Transverse colon (tissue), 4 donors: ENCODE measurements at regions not wholly inside any gene's neighbourhood (a gene's known extent, or its start where the extent isn't known, plus 50 kb on each side); places are given as distances from the start of the nearest gene placed in this dataset.
"Not testable (repeated sequence)": the region's sequence is repeated elsewhere in the genome, so short reads cannot be mapped to it uniquely, and the experiment has no call there.

Experiments
- DNase-seq: peaks from one replicate; pipeline ENCODE4 v3.0.0-alpha.2; 2019
- H3K27ac ChIP-seq, 4 donors: fragments of 200-600 bp; sonication (generic); 2 replicates each; pipeline ENCODE4 v1.5.1; 2016 to 2018; ENCODE audit warnings: inconsistent platforms in 4 of 4
- H3K27me3 ChIP-seq: fragments of 200-600 bp; sonication (generic); 2 replicates; pipeline ENCODE4 v1.5.1; 2017; ENCODE audit warnings: inconsistent platforms
- H3K36me3 ChIP-seq, 4 donors: fragments of 200-600 bp; sonication (generic); 2 replicates each; pipeline ENCODE4 v1.5.1; 2017 to 2019; ENCODE audit warnings: inconsistent platforms in 4 of 4
- H3K4me1 ChIP-seq, 4 donors: fragments of 200-600 bp; sonication (generic); 2 replicates each; pipeline ENCODE4 v1.5.1; 2017 to 2020; ENCODE audit warnings: inconsistent platforms in 4 of 4
- H3K4me3 ChIP-seq, 4 donors: fragments of 200-600 bp; sonication (generic); 1 replicate in 1 of 4; 2 replicates in 3 of 4; pipeline versions ENCODE4 v1.5.1 to v1.6.1; 2017 to 2019; ENCODE audit warnings: inconsistent platforms in 4 of 4
- H3K9me3 ChIP-seq, 2 donors: fragments of 200-600 bp; sonication (generic); 2 replicates each; pipeline ENCODE4 v1.5.1; 2017 to 2019; ENCODE audit warnings: inconsistent platforms in 2 of 2
- CTCF ChIP-seq, 5 experiments: fragments of 200-600 bp in 3 of 5; fragments of 450-650 bp in 2 of 5; sonication (generic) in 3 of 5; IDR thresholded peaks; 1 replicate in 2 of 5; 2 replicates in 3 of 5; pipeline ENCODE4 v1.5.1; 2016 to 2017; ENCODE audit warnings: antibody characterized with exemption in 5 of 5, inconsistent platforms in 3 of 5, mild to moderate bottlenecking in 2 of 5, moderate library complexity in 1 of 5
- EP300 ChIP-seq: sonication (generic); formaldehyde crosslinking; IDR thresholded peaks from one replicate; pipeline ENCODE4 v1.6.1; 2017; ENCODE audit warnings: antibody characterized with exemption, low read depth
- POLR2A ChIP-seq: fragments of 450-650 bp; IDR thresholded peaks from one replicate; pipeline ENCODE4 v1.6.1; 2016; ENCODE audit warnings: antibody characterized with exemption, mild to moderate bottlenecking, moderate library complexity
- POLR2AphosphoS5 ChIP-seq, 3 donors: sonication (generic); formaldehyde crosslinking; IDR thresholded peaks; one replicate each; pipeline ENCODE4 v1.6.1; 2016; ENCODE audit warnings: antibody characterized with exemption in 3 of 3
- WGBS, 2 donors: methylation state at CpG; one replicate each; pipeline ENCODE4 v1.1.5; 2018; ENCODE audit warnings: low coverage in 1 of 2; 5-methylcytosine and 5-hydroxymethylcytosine counted together
- in situ Hi-C, 4 donors: fragments of 200-750 bp; cut with MboI; loops; one replicate each; pipeline versions ENCODE4 v1.15.0 to v1.15.1; 2017; ENCODE audit warnings: low sequenced_read_pairs in 3 of 4, low pct_ligation_motif_present in 1 of 4, low pct_unique_long_range_greater_than_20kb in 1 of 4
- intact Hi-C: fragments of 100-400 bp; cut with DNase I; formaldehyde crosslinking; loops from one replicate; pipeline ENCODE4 v1.15.1; 2023; ENCODE audit warnings: low total_unique reads

DNA sequence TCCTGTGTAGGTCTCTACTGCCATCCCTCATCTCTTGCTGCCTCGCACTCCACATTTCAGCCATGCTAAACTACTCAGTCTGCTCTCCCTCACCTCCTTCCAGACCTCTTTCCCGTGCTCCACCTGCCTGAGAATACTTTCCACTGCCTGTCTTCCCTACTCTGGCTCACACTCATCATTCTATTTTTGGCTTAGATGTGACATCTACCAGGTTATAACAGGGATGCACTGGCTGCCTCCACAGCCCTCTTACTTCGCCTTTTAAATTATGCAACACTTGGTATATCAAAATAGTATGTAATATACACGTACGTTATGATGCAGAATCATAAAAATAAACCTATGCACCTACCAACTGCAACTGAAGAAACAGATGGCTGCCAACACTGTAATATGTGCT, 222.8 kb upstream of the DTNBP1 start:
- Histone ChIP-seq H3K4me3 (no peak overlapping the region), H3K9me3 (no peaks in the 10 kb centered on the region), H3K36me3 (no peaks in the 10 kb centered on the region), H3K27ac (no peak overlapping the region), H3K27me3 (no peaks in the 10 kb centered on the region), H3K4me1 (no peaks in the 10 kb centered on the region)
- 79 to 82% methylated on average over 3 to 5 of the region's 5 CpGs for WGBS, 2 donors
- intact Hi-C loops: no loop called here
- TF ChIP-seq CTCF (IDR thresholded peaks at IDR 0.05) (no peak), POLR2A (no peak), EP300 (no peak), POLR2AphosphoS5 (IDR thresholded peaks at IDR 0.05) (no peak)
- in situ Hi-C loops: no loop called here
- DNase-seq: no peak

DNA sequence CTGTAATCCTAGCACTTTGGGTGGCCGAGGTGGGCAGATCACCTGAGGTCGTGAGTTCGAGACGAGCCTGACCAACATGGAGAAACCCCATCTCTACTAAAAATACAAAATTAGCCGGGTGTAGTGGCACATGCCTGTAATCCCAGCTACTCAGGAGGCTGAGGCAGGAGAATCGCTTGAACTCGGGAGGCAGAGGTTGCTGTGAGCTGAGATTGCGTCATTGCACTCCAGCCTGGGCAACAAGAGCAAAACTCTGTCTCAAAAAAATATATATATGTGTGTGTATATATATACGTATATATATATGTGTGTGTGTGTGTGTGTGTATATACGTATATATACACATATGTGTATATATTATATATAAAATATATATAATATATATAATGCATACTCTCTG, 220.8 kb upstream of the DTNBP1 start:
- H3K27me3 ChIP-seq, H3K4me3 ChIP-seq, H3K36me3 ChIP-seq, DNase-seq, H3K9me3 ChIP-seq, intact Hi-C loops, H3K27ac ChIP-seq, in situ Hi-C loops: not testable (repeated sequence)
- 85 to 92% methylated on average over 6 to 10 of the region's 10 CpGs for WGBS, 2 donors
- peaks cover 0 to 14% (median 9%) of the 10 kb centered on the region in 4 donors for H3K4me1 ChIP-seq

GRCh38 chr6:15882915-15883314, 220.1 kb upstream of the DTNBP1 start:
- H3K27me3 ChIP-seq: no peaks in the 10 kb centered on the region
- WGBS, 2 donors: 80 to 86% methylated on average over 1 to 6 of the region's 6 CpGs
- TF ChIP-seq POLR2A (no peak), CTCF (IDR thresholded peaks at IDR 0.05) (no peak), EP300 (no peak)
- intact Hi-C loops: no loop called here
- no peaks in the 10 kb centered on the region for H3K36me3 ChIP-seq
- DNase-seq: no peak
- H3K9me3 ChIP-seq: no peaks in the 10 kb centered on the region
- no peak overlapping the region for H3K4me3 ChIP-seq
- peaks cover 0 to 14% (median 9%) of the 10 kb centered on the region in 4 donors for H3K4me1 ChIP-seq
- in situ Hi-C loops: no loop called here
- no peak overlapping the region for H3K27ac ChIP-seq

DNA sequence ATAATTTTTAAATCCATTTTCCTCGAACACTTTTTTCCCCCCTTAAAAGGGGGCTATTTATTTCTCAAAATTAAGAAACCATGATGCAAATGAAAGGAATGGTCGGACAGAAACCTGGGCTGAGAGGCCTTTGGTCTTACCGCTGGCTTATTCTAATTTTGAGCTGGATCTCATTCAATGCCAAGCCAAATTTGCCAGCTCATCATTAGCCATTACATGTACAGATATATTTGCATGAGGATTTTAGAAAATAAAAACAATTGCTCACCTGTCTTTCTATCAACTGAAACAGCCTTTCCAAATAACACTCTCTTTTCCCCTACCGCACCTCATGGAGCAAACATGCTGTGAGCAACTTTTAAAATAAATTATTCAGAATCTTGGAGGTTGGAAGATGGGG, 219.5 kb upstream of the DTNBP1 start:
- H3K27ac ChIP-seq: no peak overlapping the region
- peaks cover 0 to 14% (median 9%) of the 10 kb centered on the region in 4 donors for H3K4me1 ChIP-seq
- in situ Hi-C loops: no loop called here
- DNase-seq: no peak
- WGBS, 2 donors: 69 to 84% methylated on average over 4 of the region's 4 CpGs
- no peaks in the 10 kb centered on the region for H3K9me3 ChIP-seq
- H3K4me3 ChIP-seq: no peak overlapping the region
- intact Hi-C loops: no loop called here
- TF ChIP-seq EP300 (no peak), CTCF (IDR thresholded peaks at IDR 0.05) (no peak), POLR2A (no peak), POLR2AphosphoS5 (IDR thresholded peaks at IDR 0.05) (no peak)
- H3K36me3 ChIP-seq: no peaks in the 10 kb centered on the region
- H3K27me3 ChIP-seq: no peaks in the 10 kb centered on the region

DNA sequence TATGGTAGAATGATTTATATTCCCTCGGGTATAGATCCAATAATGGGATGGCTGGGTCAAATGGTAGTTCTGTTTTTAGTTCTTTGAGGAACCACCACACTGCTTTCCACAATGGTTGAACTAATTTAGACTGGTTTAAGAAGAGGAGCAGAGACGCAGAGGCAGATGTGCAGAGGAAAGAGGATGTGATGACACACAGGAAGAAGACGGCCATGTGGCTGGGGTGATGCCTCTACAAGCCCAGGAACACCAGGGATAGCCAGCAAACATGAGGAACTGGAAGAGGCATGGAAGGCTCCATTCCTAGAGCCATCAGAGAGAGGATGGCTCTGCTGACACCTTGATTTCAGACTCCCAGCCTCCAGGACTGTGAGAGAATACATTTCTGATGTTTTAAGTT, 218.3 kb upstream of the DTNBP1 start:
- H3K9me3 ChIP-seq: no peaks in the 10 kb centered on the region
- H3K27ac ChIP-seq: no peak overlapping the region
- DNase-seq: no peak
- no peaks in the 10 kb centered on the region for H3K36me3 ChIP-seq
- intact Hi-C loops (no loop called here), in situ Hi-C loops (no loop called here)
- peaks cover 0 to 14% (median 9%) of the 10 kb centered on the region in 4 donors for H3K4me1 ChIP-seq
- TF ChIP-seq POLR2AphosphoS5 (IDR thresholded peaks at IDR 0.05) (no peak), CTCF (IDR thresholded peaks at IDR 0.05) (no peak), POLR2A (no peak), EP300 (no peak)
- H3K4me3 ChIP-seq: no peak overlapping the region
- 69% methylated on average over 3 of the region's 3 CpGs; no CpG with 5 or more reads in 1 of the 2 donors for WGBS, 2 donors
- H3K27me3 ChIP-seq: no peaks in the 10 kb centered on the region
